ENCODE measurements at regions not wholly inside any gene's neighbourhood (a gene's known extent, or its start where the extent isn't known, plus 50 kb on each side); places are given as distances from the start of the nearest gene placed in this dataset.

DNA sequence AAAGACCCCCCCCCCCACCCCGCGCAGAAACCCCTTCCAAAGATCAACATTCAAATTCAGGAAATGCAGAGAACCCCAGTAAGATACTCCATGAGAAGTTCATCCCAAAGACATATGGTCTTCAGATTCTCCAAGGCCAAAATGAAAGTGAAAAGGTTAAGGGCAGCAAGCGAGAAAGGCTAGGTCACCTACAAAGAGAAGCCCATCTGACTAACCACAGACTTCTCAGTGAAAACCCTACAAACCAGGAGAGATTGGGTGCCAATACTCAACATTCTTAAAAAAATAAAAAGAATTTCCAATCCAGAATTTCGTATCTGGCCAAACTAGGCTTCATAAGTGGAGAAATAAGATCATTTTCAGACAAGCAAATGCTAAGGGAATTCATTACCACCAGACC, 175.2 kb downstream of the RND3 start:
- no peak for DNase-seq (ENCODE audit: low read depth)

DNA sequence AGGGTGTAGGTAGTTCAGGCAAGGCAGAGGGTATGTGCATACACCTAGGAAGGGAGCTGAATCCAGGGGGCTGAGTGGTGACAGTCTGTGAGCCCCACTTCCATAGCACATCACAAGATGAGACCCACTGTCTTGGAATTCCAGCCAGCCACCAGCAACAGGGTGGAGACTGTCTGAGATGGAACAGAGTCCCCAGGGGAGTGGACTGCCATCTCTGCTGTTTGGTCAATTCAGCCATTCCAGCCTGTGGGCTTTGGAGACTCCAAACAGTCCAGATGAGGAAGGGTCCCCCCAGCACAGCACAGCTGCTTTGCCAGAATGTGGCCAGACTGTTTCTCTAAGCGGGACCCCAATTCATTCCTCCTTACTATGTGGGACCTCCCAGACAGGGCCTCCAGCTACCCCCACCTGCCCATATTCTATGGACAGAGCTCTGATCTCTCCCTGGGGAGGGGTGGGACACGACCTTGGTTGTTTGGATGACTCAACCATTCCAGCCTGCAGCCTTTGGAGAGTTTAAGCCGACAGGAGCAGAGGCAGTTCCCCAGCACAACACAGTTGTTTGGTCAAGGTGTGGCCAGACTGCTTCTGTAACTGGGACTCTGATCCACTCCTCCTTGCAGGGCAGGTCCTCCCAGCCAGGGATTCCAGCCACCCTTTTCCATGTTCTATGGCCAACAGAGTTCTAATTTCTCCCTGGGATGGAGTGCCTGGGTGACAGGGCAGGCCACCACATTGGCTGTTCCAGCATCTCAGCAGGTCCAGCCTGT, 178.0 kb downstream of the RND3 start:
- no peak for DNase-seq (ENCODE audit: low read depth)

- no peak for DNase-seq (ENCODE audit: low read depth)
These were observed 180.2 kb downstream of the RND3 start for GRCh38 chr2:150307258-150307657.

- no peak for DNase-seq (ENCODE audit: low read depth)
These were observed 184.2 kb downstream of the RND3 start for GRCh38 chr2:150303281-150303680.

- no peak for DNase-seq (ENCODE audit: low read depth)
These were observed 188.7 kb downstream of the RND3 start for GRCh38 chr2:150298571-150299305.

- DNase-seq (ENCODE audit: low read depth), result peak; percentile 30
These were observed 190.5 kb downstream of the RND3 start for GRCh38 chr2:150296770-150297546.

DNA sequence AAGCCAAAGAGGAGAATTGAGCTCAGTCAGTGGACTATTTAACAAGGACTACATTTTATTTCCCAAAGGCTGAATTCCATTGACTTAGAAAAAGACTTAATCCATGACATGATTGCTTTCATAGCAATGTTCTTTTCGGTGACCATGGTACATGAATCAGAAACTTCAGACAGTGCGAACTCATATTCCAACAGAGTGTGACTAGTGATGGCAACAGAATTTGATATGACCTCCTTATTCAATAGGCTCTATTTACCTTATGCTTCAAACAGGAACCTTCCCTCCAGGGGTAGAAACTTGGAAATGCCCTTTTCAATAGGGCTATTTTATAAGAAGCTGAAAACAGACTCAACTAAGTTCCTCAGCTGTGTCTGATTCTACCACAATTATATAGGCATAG, 191.9 kb downstream of the RND3 start:
- DNase-seq (ENCODE audit: low read depth), result no peak

DNA sequence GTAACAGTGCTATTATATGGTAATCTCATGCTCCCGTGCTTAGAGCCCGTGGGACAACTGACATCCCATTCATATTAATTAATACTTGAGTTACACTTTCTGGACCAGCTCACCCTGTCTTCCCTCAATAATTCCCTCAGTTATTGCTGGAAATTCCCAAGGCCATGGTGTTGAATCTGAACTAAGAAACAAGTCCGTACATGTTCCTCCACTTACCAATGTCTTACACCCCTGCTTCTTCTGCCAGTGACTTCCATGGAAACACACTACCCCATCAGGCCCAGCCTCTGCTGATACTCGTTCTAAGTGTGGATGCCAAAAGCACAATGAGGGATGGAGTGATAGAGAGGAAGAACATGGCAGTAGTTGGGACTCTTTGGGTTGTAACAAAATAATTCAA, 193.7 kb downstream of the RND3 start:
- no peak for DNase-seq (ENCODE audit: low read depth)

- DNase-seq (ENCODE audit: low read depth), result no peak
These were observed 194.7 kb downstream of the RND3 start for GRCh38 chr2:150292807-150293206.

DNA sequence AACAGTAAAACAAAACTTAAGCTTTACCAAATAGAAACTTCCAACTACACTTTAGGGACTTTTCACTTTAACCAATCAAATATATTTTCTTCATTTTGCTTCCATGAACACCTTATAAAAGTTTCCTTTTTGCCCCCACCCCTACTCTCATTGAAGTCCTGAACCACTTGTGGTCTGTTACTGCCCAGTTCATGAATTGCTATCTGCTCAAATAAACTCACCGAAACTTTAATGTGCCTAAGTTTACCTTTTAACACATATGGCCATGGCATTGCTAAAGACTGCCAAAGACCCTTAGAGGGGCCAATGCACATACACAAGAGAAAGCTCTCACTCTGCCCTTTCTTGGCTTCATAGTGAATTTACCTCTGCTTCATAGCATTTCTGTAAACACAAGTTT, 195.3 kb downstream of the RND3 start:
- no peak for DNase-seq (ENCODE audit: low read depth)

DNA sequence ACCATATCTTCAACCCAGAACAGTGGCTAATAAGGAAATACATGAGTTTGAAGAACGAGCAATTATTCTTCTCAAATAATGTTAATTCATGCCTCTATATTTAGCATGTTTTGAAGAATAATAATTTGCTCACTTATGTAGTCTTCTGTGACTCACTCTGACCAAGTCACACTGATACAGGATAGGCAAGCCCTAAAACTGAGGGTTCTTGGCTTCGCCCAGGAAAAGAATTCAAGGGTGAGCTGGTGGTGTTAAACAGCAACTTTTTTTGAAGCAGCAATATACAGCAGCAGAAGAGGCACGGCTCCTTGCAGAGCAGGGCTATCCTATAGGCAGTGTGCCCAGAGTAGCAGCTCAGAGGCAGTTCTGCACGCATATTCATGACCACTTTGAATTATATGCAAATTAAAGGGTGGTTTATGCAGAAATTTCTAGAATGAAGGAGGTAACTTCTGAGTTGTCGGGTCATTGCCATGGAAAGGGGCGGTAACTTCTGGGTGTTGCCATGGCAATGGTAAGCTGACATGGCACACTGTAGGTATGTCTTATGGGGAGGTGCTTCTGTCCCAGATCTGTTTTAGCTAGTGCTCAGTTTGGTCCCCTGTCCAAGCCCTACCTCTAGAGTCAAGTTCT, 200.6 kb downstream of the RND3 start:
- DNase-seq (ENCODE audit: low read depth), result no peak

DNA sequence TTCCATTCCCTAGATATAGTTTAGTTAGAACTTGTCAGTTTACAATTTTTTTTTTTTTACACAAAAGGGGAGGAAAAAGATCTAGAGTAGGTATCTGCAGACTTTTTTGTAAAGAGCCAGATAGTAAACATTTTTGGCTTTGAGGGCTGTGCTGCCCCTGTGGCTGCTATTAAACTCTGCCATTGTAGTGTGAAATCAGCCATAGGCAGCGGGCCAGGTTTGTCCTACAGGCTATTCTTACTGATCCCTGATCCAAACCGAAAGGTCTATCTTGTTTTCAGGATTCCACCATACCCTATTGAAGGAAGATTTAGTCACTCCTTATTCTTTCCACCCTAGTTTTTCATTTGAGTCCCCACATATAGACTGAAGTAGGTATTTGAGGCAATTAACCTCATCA, 203.4 kb downstream of the RND3 start:
- DNase-seq (ENCODE audit: low read depth), result no peak

DNA sequence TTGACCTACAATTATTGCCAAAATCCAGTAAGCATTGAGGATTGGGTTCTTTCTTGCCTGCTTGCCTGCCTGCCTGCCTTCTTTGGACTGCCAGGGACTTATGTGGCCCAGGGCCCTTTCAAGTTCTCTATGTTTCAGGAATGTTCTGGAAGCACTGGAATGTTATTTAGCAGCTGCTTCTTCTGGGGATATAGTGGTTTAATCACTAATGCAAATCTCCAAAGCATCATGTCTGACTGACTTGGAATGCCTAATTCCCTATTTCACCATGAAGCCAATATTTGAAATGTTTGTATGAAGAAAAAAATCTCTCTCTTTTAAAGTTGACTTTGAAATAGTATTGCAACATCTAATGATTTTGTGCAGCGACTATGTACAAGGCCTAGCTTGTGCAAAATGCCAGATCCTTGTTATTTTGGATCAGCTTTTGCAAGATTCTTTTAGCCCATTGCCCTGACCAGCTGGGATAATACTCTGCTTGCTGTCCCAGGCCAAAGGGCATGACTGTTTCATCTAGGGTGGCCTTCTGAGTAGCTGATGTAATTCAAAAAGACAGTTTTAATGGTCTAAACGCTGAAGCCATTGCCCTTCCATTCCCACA, 204.6 kb downstream of the RND3 start:
- DNase-seq (ENCODE audit: low read depth), result peak; percentile 50

- DNase-seq (ENCODE audit: low read depth), result no peak
These were observed 205.1 kb downstream of the RND3 start for GRCh38 chr2:150282357-150282756.

DNA sequence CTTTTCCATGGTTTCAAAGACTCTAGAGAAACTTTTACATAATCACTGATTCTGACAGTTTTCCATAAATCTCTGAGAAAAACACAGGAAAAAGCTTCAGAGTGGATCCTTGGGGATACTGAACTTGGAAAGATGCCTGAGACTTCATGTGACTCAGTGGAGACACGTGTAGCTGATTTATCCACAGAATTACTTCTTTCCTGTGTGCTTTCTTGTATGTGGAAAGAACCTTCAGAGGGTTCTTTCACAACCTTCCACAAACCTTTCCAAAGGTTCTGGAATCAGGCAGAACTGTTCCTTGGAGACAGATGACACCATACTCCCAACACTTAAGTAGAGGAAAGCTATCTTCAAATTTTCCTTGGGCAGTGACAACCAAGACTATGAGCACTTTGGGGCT, 207.2 kb downstream of the RND3 start:
- peak; percentile 91 for DNase-seq (ENCODE audit: low read depth)

DNA sequence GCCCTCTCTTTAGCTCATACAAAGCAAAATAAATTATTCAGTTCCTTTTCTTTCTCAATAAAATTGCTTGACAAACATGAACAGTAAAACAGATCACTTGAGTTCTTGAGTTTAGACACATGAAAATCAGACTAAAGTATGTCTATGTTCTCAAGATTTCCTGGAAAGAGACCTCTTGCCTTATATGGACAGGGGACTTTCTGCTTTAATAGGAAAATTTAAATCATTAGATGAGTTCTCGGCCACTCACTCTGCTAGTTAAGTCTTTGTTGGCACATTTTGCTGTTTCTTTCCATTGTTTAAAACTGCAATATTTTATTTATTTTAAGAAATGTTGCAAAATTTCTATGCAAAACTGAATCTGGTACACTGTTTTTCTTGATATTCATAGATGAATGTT, 207.8 kb downstream of the RND3 start:
- no peak for DNase-seq (ENCODE audit: low read depth)

GRCh38 chr2:150276737-150277136, 210.7 kb downstream of the RND3 start:
- DNase-seq (ENCODE audit: low read depth), result no peak

DNA sequence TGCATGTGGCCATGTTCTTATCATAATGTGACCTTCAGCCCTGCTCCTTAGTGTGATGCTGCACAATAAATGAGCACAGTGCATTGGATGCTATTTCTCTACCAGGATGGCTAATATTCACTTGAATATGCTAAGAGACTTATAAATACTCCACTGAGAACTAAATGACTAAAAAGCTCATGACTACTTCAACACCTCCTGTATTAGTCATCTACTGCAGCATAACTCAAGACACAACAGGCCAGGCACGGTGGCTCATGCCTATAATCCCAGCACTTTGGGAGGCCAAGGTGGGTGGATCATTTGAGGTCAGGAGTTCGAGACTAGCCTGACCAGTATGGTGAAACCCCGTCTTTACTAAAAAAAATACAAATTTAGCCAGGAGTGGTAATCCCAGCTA, 213.4 kb downstream of the RND3 start:
- DNase-seq (ENCODE audit: low read depth), result no peak

DNA sequence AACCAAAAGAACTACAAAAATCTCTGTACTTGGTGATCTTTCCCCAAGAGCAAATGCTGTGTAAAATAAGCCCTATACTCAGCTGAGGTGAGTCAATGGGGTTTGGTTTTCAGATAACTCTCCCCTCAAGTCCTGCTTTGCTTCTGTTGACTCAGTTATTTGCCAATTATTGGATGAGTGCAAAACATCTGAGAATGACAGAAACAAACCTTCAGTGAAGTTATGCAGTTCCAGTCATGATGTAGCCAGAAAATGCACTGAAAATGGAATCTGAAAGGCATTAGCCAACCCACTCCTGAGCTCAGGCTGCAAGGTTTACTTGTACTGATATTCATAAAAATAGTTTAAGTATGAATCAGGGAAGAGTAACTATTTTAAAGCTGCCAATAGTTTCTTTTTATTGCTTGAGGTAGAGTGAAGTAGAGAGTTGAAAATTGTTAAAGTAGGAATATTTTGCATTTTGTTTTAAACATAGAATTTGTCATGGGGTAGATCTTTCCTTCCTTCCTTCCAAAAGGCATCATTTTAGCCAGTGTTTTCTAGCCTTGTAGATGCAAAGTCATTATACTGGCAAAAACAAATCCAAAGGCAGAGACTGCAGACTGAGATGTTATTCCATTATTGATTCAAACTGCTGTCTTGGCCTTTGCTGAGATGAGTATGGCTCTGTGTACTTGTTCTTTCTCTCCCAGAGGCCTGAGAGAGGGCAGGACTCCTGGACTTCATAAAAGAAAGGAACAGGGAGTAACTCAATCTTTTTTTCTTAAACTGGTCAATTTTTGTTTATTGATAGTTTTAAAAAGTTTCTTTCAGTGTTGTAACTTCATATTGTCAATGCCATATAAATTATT, 215.3 kb downstream of the RND3 start:
- peak; percentile 77 for DNase-seq (ENCODE audit: low read depth)

- no peak for DNase-seq (ENCODE audit: low read depth)
These were observed 219.6 kb downstream of the RND3 start for GRCh38 chr2:150267651-150268415.

Measured in GM04503 (cell line).